T follicular helper cell (primary cell): ENCODE measurements at regions not wholly inside any gene's neighbourhood (a gene's known extent, or its start where the extent isn't known, plus 50 kb on each side); places are given as distances from the start of the nearest gene placed in this dataset.
"Not testable (repeated sequence)": the region's sequence is repeated elsewhere in the genome, so short reads cannot be mapped to it uniquely, and the experiment has no call there.

ENCODE experiments used
- DNase-seq: peaks from one replicate; pipeline ENCODE4 v3.0.0-alpha.2; 2020; ENCODE audit warnings: low read depth

DNA sequence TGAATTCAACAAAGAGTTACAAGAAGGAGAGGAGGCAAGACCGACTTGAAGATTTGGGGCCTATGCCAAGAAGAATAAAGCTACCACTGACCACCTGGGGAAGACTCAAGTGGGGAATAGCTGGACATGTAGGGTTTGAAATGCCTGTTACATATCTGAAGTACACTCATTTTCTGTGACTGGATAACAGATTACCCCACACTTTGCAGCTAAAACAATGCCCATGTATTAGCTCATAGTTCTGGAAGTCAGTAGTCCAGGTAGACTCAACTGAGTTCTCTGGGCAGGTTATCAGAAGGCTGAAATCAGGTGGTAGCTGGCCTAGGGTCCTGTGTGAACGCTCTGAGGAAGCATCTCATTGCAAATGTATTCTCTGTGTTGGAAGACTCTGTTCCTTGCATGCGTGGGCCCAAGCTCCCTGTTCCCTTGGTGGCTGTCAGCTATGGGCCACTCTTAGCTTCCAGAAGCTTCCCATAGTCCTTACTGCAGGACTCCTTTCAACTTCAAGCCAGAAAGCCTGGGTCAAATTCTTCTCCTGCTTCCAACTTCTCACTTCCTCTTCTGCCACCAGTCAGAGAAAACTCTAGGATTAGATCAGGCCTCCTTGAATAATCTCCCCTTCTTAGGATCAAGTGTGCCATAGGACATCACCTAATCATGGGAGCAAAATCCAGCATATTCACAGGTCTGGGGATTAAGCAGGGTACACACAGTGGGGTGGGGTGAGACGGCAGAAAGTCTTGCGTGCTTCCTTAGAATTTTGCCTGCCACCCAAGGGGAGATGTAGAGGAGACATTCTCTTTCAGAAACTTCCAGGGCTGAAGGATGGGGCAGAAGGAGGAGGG is 187.8 kb downstream of the SHQ1 start:
- DNase-seq = no peak

DNA sequence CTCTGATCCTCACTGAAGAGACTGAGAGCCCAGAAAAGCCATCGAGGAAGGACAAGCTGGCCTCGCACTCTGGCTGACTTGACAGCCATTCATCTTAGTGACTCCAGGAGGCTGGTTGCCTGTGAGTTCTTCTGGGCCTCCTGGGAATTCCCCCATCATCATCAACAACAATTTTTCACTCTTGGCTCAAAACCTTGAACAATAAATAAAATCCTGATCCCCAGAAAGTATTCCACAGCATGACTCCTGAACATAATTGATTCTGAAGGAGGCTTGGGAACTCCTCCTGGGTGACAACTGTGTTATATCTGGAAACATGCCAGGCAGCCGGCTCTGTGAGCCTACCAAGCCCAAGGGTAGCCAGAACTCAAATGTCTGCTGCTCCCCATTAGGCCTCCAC is 188.6 kb downstream of the SHQ1 start:
- DNase-seq = no peak

DNA sequence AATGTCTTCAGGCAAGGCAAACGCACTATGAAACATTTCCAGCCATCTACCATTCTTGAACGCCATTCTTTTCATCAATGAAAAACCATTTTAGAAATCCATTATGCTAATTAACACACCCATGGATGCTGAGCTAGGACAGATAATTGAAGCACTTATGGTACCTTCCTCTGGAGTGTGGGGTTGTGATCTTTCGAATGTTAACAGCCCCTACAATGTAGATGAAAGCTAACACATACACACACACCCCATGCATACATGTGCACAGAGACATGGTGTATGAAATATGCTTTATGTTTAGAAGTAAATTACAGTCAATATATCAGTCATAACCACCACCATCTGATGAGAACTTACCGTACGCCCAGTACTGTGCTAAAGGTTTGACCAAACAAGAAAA is 189.1 kb downstream of the SHQ1 start:
- no peak for DNase-seq

DNA sequence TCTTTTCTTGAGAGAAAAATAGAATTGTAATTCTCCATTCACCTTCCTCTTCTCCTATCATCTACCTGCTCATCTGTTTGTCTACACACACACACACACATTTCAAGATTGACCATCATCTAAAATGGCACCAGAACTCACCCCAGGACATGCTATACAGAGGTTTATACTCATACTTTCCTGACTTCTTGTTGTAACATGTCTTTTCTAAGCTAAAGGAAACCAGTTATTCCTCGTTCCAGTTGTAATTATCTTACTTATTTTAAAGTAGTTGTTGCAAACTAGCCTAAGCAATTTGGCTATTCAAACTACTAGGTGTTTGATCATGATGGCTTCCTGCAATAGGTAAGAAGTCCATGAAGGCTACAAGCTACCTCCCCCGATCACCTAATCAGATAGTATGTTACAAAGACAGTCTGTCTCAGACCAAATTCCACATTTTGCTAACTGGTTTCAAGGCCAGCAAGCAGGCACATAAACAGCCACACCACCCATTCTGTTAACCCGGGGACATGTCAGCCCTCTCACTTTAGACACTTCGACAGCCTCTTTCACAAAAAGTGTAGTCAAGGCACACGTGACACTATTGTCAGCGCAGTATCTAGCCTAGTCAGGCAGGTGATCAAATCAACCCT is 189.7 kb downstream of the SHQ1 start:
- DNase-seq = no peak

DNA sequence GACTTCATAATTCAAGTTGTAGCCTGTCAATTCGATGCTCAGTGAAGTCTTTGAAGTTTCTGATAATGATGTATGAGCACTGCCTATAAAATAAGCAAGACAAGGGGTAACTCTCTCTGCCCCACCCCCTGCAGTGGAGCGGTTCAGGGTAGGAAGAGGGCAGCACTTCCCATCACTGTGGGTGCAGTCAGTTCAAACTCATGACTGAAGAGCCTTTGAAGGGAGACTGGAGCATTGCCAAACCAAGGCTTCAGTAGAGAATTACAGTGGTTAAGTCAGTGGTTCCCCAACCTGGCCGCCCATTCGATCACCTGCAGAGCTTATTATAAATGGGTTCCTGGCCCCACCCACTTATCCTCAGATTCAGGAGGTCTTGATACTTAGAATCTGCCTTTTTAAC is 190.6 kb downstream of the SHQ1 start:
- peak; percentile 29 for DNase-seq

DNA sequence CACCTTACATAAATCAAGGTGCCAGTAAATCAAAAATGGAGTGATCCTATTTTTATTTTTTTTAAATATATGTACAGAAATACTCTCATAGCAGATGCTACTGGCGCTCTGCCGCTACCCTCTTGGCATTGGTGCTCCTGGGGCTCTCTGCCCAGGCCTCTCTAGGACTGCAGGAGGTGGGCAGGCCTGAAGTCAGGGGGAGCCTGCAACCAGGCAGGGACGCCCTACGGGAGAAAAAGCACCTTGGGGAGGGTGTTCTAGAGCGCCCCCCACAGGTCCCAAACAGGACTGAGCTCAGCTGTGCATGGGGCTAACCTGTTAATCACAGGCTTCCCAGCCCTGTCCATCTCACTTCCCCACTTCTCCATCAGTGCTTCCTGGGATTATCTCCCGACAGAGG is 192.5 kb downstream of the SHQ1 start:
- DNase-seq = no peak

DNA sequence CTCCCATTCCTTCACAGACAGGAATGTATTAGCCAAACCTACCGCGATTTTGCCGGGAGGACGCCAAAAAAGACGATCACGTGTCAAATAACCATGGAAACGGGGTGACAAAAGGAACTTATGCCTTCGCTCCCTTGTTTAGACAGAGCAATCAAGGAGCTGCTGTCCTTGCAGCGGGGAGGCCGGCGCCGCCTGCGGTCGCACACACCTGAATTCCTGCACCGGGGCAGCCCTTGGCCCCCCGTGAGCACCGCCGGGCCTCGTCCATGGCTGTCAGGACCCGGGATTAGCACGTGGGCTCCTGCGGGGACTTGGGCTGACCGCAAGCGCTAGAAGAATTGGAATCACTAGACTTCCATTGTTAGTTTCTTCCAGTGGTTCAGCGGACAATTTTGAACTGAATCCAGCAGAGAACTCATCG is 193.1 kb downstream of the SHQ1 start:
- no peak for DNase-seq

DNA sequence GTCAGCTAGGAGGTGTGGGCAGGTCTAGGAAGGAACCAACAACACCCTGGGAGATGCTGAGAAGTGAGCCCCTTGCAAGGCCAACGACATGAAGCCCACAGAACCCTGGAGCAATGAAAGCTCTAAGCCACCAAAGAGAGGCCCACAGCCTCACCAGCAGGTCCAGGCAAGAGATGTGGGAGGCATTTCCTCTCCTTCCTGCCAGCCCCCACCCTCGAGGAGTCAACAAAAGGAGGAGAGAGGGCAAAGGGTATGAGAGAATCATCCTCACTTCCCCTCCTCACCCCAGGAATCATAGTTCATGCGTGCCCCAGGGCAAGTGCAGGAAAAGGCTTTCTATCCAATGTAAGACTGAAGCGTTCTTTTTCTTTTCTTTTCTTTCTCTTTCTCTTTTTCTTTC is 195.8 kb downstream of the SHQ1 start:
- DNase-seq = no peak

DNA sequence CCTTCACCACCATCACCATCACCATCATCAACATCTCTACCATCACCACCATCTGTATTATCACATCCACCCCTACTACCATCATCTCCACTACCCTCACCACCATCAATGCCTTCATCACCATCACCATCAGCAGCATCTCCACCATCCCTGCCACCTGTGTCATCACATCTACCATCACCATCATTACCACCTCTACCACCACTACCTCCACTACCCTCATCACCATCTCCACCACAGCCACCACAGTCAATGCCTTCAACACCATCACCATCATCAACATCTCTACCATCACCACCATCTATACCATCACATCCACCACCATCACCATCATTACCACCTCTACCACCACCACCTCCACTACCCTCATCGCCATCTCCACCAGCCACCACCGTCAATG is 196.7 kb downstream of the SHQ1 start:
- DNase-seq = no peak

DNA sequence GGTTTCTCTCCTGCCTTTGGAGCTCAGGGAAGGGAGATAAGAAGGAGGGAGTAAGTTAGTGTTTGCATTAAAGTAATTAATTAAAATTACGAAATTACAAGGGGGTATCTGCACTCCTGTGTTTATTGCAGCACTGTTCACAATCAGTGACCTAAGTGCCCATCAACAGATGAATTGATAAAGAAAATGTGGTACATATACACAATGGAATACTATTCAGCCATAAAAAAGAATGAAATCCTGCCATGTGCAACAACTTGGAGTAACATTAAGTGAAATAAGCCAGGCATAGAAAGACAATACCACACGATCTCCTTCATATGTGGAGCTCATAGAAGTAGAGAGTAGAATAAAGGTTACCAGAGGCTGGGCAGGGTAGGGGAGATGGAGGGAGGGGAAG is 202.0 kb downstream of the SHQ1 start:
- no peak for DNase-seq

DNA sequence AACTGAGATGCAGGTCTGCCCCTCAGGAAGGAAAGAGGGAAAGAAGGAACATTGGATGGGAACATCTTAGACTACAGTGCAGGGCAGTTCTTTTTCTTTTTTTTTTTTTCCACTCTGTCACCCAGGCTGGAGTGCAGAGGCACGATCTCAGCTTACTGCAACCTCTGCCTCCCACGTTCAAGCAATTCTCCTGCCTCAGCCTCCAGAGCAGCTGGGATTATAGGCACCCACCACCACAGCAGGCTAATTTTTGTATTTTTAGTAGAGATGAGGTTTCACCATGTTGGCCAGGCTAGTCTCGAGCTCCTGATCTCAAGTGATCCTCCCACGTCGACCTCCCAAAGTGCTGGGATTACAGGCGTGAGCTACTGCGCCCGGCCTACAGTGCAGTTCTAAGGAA is 204.6 kb downstream of the SHQ1 start:
- not testable (repeated sequence) for DNase-seq

DNA sequence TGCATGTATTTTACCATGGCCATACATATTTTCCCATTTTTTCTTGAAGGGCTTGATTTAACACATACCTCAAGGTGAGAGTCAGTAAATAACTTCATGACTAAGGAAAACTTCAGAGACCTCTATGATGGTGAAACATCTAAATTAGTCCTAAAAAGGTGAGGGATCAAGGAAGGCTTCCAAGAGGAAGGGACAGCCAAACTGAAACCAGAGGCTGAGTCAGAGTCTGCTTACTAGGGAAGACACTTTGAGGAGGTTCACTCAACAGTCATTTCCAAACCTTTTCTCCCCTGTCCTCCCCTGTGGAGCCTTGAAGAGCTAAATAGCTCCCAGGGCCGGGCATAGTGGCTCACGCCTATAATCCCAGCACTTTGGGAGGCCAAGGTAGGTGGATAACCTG is 206.6 kb downstream of the SHQ1 start:
- no peak for DNase-seq

DNA sequence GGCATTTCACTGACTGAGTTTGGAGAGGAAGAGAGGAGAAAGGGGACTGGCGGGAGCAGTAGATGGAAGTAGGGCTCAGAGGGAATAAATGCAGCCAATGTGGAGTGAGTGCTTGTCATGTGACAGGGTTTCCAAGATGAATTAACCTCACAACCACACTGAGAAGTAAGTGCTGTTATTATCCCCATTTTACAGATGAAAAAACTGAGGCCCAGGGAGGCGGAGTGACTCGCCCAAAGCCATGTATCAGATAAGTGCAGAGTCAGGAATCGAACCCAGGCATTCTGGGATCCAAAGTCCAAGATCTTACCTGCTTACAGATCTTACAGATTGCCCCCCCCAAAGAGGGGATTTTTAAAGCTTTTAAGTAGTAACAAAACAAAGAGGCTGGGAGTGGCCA is 207.2 kb downstream of the SHQ1 start:
- DNase-seq = no peak

DNA sequence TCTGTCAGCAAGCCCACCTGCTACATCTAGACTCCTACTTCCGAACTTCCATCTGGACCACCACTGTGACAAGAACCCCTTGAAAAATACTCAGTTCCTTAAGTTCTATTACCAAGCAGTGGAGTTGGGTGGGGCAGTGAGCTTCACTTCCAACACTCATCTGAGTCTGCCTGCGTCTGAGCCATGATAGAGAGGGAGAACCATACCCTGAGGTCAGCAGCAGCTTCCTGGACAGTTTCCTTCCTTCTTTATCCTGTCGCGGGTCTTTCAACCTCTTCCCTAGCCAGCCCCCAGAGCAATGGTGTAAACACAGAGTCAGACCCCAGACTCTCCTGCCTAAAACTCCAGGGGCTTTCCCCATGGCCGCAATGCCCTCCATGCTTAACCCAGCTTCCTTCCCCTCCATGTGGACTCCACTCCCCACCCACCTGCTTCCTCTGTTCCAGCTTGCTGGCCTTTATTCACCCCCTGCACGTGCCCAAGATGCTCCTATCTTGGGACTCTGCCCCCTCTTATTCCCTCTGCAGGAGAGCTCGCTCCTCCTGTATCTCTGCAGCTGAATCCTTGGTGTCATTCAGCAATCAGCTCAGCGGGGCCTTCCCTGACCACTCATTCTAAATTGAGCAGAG is 211.2 kb downstream of the SHQ1 start:
- DNase-seq = no peak

DNA sequence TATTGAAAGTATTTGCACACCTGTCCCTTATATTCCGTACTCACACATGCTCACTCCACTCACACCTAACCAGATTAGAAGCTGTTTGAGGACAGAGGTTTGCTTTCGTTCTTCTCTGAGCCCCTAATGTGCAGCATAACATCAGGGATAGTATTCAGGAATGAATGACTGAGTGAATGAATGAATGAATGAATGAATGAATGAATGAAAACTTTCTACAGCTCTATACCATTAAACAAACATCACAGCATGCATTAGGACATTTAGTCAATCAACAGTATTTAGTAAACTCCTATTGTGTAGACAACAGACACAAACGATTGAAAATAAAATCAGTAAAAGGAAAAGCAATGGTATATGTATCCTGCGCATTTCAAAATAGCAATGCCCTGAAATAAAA is 212.7 kb downstream of the SHQ1 start:
- no peak for DNase-seq

DNA sequence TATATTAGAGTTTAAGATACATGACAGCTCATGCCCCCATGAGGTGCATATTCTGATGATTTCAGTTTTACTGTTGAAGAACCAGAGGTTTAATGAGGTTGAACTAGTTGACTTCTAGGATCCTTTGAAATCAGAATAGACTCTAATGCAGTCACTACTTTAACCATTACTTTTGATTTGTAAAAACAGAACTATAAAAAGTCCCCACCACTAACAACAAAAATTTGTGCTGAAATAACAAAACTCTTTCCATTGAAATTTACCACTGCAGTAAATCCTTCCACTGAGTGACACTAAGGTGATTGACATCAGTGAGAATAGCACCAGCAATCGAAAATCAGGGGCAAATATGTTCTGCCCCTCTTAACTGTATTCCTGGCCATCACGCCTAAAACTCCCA is 214.1 kb downstream of the SHQ1 start:
- DNase-seq = no peak

DNA sequence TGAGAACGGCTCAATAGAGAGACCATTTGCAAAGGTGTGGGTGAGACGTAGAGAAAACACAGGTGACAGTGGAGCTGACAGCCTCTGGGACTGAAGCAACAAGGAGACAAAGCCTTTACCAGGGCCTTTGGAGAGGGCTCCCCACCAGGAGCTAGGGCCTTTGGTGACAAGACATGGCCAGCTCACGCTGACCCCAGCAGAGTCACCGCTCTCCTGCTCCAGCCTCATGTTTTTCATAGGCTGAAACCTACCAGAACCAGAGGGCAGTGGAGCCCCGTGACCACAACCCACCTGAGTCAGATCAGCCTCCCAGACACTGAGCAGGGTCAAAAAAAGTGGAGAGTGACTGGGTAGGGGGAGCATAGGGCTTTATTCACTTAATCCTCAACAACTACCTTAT is 214.7 kb downstream of the SHQ1 start:
- no peak for DNase-seq

DNA sequence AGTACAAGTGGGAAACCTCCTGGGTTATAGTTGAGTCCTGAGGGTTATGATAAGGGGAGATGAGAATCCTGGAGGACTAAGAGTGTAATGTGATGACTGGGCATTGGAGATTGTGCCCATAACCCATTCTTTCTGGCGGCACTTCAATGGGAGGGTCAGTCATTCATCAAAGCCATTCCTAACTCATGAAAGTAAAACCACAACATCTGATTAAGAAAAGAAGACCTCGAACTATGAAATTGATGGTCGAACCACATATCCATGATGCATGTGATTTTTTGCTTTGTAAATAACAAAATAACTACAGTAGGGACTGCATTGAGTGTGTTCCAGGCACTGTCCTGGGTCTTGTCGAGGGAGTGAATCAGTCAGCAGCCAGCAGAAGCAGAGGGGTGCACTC is 215.1 kb downstream of the SHQ1 start:
- no peak for DNase-seq

DNA sequence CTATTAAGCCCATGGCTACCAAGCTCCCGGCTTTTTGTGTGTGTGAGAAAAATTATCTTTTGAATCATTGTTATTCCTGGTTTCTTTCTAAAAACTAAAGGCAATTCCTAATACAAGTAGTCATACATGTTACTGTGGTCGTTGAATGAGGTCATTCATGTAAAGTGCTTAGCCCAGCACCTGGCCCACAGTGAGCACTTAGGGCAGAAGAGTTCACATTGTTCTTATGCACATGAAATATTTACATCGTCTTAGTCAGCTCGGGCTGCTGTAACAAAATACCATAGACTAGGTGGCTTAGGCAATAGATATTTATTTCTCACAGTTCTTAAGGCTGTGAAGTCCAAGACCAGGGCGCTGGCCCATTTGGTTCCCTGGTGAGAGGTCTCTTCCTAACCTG is 216.1 kb downstream of the SHQ1 start:
- no peak for DNase-seq

DNA sequence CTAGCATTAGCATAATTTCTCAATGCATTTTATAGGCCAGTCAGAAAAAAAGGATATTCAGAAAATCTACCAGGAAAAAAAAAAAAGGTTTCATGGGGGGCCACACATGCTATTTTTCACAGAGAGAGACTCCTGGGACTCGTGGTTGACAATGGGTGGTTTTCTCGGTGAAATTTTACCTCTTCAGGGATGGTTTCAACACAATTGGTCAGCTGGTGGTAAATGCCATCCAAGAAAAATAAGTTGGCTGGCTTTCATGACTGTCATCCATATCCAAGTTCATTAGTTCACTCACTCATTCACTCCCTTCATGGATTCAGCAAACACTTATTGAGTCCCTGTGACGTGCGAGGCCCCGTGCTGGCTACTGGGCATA is 217.3 kb downstream of the SHQ1 start:
- no peak for DNase-seq

DNA sequence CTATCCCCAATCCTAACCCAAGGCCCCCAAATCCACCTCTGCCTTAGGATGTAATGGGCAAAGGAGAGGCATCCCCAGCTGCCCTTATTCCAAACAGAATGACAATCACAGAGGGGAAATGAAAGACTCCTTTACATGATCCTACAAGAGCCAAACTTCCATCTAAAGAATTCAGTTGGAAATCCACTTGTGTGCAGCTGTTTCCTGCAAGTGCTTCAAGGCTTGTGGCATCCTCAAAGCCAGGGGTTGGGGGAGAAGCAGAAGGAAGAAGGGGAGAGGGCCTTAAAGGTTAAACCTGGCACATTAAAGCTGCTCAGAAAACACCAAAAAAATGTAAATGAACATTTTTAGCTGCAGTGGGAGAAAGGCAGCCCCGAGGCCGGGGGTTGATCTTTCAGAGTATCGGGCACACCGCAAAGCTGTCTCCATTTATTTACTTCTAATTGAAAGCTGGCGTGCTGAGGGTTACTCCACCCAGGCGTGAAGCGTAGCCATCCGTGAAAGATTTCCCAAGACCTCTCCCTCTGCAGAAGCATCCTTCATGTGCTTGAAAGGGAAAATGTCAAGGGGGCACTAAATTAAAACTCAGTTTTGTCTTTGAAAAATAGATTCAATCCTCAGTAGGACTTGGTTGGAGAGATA is 217.8 kb downstream of the SHQ1 start:
- DNase-seq = no peak

DNA sequence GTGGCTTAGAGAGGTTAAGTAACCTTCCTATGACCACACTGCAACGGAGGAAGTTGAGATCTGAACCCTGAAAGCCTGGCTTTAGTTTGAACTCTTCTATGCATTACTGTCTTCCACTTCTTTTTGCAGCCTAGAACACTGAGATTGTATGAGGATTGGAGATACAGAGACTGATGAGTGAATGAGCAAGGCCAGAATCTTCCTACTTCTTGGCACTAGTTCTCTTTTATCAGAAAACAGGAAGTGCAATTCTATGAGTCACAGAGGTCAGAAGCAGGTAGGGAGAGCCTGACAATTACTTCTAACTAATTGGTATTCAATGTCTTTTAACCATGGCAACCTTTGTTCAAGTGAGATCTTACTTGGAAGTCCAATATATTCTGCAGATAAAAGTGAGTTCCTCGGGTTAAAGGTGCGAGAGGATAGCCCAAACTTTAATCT is 219.0 kb downstream of the SHQ1 start:
- DNase-seq = no peak

DNA sequence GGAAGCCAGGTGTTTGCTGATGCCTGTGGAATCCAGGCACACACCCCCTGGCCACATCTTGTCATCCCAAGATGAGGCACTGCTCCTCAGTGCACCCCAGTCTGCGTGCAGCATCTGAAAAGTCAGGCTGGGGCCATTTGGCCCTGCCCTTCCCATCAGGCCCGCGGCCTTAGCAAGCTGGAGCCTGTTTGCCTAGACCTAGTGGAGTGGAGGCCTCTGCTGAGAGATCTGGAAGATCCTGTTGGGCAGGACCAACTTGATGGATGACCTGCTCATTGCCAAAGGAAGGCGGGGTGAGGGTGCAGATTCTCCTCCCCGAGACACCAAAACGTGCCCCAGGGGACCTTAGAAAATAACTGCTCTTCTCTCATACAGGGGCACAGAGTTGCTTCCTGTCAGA is 220.2 kb downstream of the SHQ1 start:
- DNase-seq = no peak
